HG02571 (cell line): ENCODE measurements at regions not wholly inside any gene's neighbourhood (a gene's known extent, or its start where the extent isn't known, plus 50 kb on each side); places are given as distances from the start of the nearest gene placed in this dataset.

Experiments
- ATAC-seq: cut with Tn5 transposase; IDR thresholded peaks from one replicate; pipeline ENCODE4 v1.9.1; 2021; ENCODE audit warnings: mild to moderate bottlenecking, moderate library complexity; ENCODE audit not compliant: unreplicated experiment

DNA sequence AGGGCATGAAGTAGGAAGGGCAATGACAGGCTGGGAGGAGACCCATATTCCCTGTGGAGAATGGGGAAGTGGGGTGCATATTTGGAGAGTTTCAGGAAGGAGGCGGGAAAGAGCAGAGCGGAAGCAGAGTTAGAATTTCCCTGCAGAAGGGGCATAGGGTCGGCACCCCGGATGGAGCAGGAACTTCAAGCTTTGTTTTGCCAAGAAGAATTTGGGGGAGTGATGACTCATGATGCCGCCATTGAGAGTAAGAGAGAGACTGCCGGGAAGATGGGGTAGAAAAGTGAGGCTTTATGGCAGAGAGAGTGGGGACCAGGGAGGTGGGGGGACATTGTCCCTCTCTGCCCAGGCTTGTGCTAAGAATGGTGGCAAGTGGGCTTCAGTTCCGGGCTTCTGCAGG, 50.3 kb upstream of the EPB41L1 start:
- ATAC-seq = no peak
